Peyer's patch (tissue), 4 donors: ENCODE measurements at regions not wholly inside any gene's neighbourhood (a gene's known extent, or its start where the extent isn't known, plus 50 kb on each side); places are given as distances from the start of the nearest gene placed in this dataset.

Source experiments
- DNase-seq, 3 donors: peaks; one replicate each; pipeline ENCODE4 v3.0.0-alpha.2; 2017 to 2019
- H3K27ac ChIP-seq, 4 donors: fragments of 200-600 bp; sonication (generic); one replicate each; pipeline ENCODE4 v1.5.1; 2016 to 2019
- H3K27me3 ChIP-seq, 2 donors: fragments of 200-600 bp; sonication (generic); one replicate each; pipeline ENCODE4 v1.5.1; 2019
- H3K36me3 ChIP-seq, 3 donors: fragments of 200-600 bp; sonication (generic); one replicate each; pipeline ENCODE4 v1.5.1; 2016 to 2019
- H3K4me1 ChIP-seq, 4 donors: fragments of 200-600 bp; sonication (generic); one replicate each; pipeline ENCODE4 v1.5.1; 2016 to 2019
- H3K4me3 ChIP-seq, 4 donors: fragments of 200-600 bp; sonication (generic); 1 replicate in 3 of 4; 2 replicates in 1 of 4; pipeline ENCODE4 v1.5.1; 2016 to 2019; ENCODE audit warnings: mild to moderate bottlenecking in 1 of 4
- H3K9me3 ChIP-seq, 4 donors: fragments of 200-600 bp; sonication (generic); one replicate each; pipeline ENCODE4 v1.5.1; 2016 to 2019; ENCODE audit warnings: mild to moderate bottlenecking in 1 of 4
- POLR2A ChIP-seq, 2 donors: fragments of 450-650 bp; IDR thresholded peaks; one replicate each; pipeline ENCODE4 v1.5.1; 2017; ENCODE audit warnings: antibody characterized with exemption in 2 of 2, mild to moderate bottlenecking in 2 of 2, moderate library complexity in 2 of 2
- TF ChIP-seq, protein P1 (sequence below), 6 experiments: fragments of 450-650 bp in 4 of 6; fragments of 200-600 bp in 2 of 6; sonication (generic) in 1 of 6; IDR thresholded peaks; one replicate each; pipeline ENCODE4 v1.5.1; 2017 to 2019; ENCODE audit warnings: antibody characterized with exemption in 6 of 6, mild to moderate bottlenecking in 3 of 6, moderate library complexity in 1 of 6

GRCh38 chr19:46952874-46953273 is 66.8 kb upstream of the NPAS1 start:
- DNase-seq, result no peak
- TF ChIP-seq POLR2A (IDR thresholded peaks at IDR 0.05), result no peak
- TF ChIP-seq, protein P1, sequence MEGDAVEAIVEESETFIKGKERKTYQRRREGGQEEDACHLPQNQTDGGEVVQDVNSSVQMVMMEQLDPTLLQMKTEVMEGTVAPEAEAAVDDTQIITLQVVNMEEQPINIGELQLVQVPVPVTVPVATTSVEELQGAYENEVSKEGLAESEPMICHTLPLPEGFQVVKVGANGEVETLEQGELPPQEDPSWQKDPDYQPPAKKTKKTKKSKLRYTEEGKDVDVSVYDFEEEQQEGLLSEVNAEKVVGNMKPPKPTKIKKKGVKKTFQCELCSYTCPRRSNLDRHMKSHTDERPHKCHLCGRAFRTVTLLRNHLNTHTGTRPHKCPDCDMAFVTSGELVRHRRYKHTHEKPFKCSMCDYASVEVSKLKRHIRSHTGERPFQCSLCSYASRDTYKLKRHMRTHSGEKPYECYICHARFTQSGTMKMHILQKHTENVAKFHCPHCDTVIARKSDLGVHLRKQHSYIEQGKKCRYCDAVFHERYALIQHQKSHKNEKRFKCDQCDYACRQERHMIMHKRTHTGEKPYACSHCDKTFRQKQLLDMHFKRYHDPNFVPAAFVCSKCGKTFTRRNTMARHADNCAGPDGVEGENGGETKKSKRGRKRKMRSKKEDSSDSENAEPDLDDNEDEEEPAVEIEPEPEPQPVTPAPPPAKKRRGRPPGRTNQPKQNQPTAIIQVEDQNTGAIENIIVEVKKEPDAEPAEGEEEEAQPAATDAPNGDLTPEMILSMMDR (IDR thresholded peaks at IDR 0.05), result no peak
- Histone ChIP-seq H3K4me3 (no peak overlapping the region), H3K9me3 (no peaks in the 10 kb centered on the region), H3K27ac (peak overlapping the region in 2 of 4 donors; percentile 16 to 66), H3K27me3 (no peaks in the 10 kb centered on the region), H3K36me3 (no peaks in the 10 kb centered on the region), H3K4me1 (peaks cover 4 to 65% (median 20%) of the 10 kb centered on the region in 4 donors)

GRCh38 chr19:46953955-46954501 is 65.6 kb upstream of the NPAS1 start:
- no peaks in the 10 kb centered on the region for H3K27me3 ChIP-seq
- DNase-seq, result no peak
- peak overlapping the region; percentile 64 to 79 (median 68) for H3K27ac ChIP-seq
- TF ChIP-seq, protein P1 (IDR thresholded peaks at IDR 0.05), result no peak
- no peak for TF ChIP-seq POLR2A (IDR thresholded peaks at IDR 0.05)
- no peak overlapping the region for H3K4me3 ChIP-seq
- no peaks in the 10 kb centered on the region for H3K9me3 ChIP-seq
- H3K4me1 ChIP-seq, result peaks cover 4 to 68% (median 20%) of the 10 kb centered on the region in 4 donors
- H3K36me3 ChIP-seq, result no peaks in the 10 kb centered on the region

DNA sequence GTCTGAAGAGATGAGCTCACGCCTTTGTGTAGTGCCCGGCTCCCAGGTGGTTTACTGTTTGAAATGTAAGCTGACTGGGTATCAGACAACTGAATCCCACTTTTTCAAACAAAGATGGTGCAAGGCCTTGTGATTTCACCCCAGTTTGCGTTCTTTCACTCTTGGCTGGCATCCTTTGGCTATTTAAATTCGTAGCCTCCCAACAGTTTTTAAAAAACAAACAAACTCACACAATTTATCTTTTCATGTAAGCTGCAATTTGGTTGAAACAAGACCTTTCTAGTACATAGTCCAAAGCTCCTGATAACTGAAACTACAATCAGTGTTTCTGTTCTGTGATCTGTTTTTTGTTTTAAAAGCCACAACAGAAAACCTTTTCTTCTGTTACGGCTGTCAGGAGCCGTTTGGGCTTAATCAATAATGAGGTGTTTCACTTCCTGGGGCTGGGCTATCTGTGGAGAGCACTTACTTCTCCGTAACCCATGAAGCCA is 65.1 kb upstream of the NPAS1 start:
- Histone ChIP-seq H3K4me3 (peak overlapping the region in 2 of 4 donors; percentile 10 to 18), H3K27me3 (no peaks in the 10 kb centered on the region), H3K9me3 (no peaks in the 10 kb centered on the region), H3K27ac (peak overlapping the region; percentile 64 to 79 (median 68)), H3K36me3 (no peaks in the 10 kb centered on the region), H3K4me1 (peaks cover 4 to 66% (median 20%) of the 10 kb centered on the region in 4 donors)
- DNase-seq, result no peak
- TF ChIP-seq, protein P1 (IDR thresholded peaks at IDR 0.05), result no peak
- no peak for TF ChIP-seq POLR2A (IDR thresholded peaks at IDR 0.05)

DNA sequence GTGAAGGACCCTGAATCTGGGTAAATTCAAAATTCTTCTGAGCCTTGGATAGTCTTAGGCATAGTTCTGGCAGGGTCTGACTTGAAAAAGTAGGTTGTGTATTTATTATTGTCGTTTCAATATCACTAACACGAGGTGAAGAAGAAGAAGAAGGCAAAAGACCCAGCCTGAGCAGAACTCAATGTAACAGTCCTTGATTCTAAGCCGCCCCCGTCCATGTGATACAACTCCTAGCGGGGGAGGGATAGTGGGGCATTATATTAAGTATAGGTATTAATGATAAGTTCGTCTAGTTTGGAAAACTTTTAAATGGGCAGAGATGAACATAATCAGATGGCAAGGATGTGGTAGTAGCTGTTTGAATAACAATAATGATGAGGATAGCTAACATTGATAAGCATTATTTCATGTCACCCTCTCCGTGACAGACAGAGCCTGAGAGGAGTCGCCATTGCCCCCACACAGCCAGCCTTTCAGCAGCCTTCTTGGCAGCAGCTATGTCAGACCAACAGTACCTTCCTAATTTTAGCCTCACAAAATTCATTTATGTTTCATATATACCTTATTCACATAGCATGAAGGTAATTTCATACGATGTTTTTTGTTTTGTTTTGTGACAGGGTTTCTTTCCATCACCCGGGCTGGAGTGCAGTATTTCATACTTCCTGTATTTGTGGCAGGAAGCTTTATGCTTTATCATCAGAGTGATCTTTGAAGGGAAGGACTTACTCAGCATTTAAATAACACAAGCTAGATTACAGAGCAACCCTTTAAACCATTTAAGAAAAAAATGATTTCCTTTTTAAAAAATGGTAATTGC is 64.4 kb upstream of the NPAS1 start:
- Histone ChIP-seq H3K27me3 (no peaks in the 10 kb centered on the region), H3K4me1 (peaks cover 4 to 60% (median 19%) of the 10 kb centered on the region in 4 donors), H3K27ac (peak overlapping the region; percentile 64 to 79 (median 68)), H3K4me3 (peak overlapping the region in 3 of 4 donors; percentile 1 to 18 (median 10)), H3K36me3 (no peaks in the 10 kb centered on the region), H3K9me3 (no peaks in the 10 kb centered on the region)
- TF ChIP-seq, protein P1 (IDR thresholded peaks at IDR 0.05), result no peak
- TF ChIP-seq POLR2A (IDR thresholded peaks at IDR 0.05), result no peak
- DNase-seq, result peak in 1 of 3 donors; percentile 47

GRCh38 chr19:46955813-46956371 is 63.7 kb upstream of the NPAS1 start:
- no peaks in the 10 kb centered on the region for H3K27me3 ChIP-seq
- DNase-seq, result no peak
- H3K27ac ChIP-seq, result peak overlapping the region in 3 of 4 donors; percentile 64 to 71 (median 66)
- peaks cover under 1 to 53% (median 15%) of the 10 kb centered on the region in 4 donors for H3K4me1 ChIP-seq
- no peak overlapping the region for H3K4me3 ChIP-seq
- H3K36me3 ChIP-seq, result no peaks in the 10 kb centered on the region
- H3K9me3 ChIP-seq, result no peaks in the 10 kb centered on the region
- no peak for TF ChIP-seq POLR2A (IDR thresholded peaks at IDR 0.05)
- TF ChIP-seq, protein P1 (IDR thresholded peaks at IDR 0.05), result no peak
